Muscle of back (tissue), 3 donors: ENCODE measurements at regions not wholly inside any gene's neighbourhood (a gene's known extent, or its start where the extent isn't known, plus 50 kb on each side); places are given as distances from the start of the nearest gene placed in this dataset.
A peak's percentile ranks its signal among the peaks of the same experiment; 100 is the strongest.
"Not testable (repeated sequence)": the region's sequence is repeated elsewhere in the genome, so short reads cannot be mapped to it uniquely, and the experiment has no call there.

ENCODE experiments used
- DNase-seq, 3 donors: peaks; one replicate each; pipeline versions ENCODE4 v3.0.0 to v3.0.0-alpha.2; 2013

DNA sequence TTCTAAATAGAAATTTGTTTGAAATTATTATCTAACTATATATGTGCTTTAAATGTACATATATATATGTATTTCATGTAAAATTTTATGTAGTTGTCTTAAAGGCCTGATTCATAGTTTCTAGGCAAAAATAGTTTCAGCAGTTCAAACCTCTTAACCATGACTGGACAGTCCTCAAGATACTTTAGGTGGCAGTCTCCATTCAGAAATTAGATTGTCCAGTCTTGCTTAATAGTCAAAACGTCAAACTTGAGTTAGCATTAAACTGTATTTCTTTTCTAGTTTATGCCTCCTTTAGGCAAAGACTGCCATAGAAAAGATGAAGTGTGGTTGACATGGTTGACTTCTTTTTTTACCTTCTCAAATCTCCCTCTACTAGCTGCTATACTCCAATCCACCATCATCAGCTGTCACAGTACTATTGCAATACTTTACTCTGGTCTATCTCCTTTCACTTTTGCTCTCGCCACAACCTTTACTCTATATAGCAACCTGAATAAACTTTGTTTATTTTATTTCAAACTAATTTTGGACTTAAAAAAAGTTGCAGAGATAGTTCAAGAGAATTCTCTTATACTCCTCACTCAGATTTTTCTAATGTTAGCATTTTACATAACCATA, 395.6 kb upstream of the DIPK2B start:
- DNase-seq = no peak

DNA sequence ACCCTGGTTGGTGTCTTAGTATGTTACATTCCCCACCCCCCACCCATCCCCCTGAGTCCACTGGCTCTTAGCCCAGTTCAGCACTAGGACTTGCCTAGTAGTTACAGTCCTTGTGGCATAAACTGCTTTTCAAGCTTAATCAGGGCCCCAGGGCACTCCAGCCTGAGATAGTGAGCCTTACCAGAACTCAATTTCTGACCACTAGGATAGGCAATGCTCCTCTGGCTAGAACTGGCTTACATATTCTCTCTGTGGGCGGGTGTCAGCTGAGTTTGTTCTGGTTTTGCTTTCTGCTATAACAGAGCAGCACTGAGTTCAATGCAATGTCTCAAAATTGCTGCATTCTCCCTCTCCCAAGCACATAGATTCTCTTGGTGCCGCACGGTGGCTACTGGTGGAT, 391.4 kb upstream of the DIPK2B start:
- no peak for DNase-seq

- DNase-seq = no peak
Measured at GRCh38 chrX:45591650-45592049, 391.0 kb upstream of the DIPK2B start.

DNA sequence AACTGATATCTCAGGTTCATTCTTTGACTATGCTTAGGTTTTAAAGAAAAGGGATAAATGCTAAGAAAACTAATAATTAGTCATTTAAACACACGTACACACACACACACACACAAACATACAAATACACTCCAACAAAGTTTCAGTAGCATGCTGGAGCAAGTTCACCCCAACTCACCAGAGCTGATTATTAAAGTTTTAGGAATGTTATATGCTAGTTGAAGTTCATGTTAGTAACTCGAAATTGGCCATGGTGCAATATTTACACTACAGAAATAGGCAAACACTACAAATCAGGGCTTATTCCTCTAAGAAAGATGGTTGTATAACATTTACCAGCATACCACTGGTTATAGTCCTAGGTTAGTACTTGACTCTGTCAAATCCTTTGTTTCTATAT, 384.0 kb upstream of the DIPK2B start:
- no peak for DNase-seq

GRCh38 chrX:45577361-45577760, 376.7 kb upstream of the DIPK2B start:
- DNase-seq = no peak

DNA sequence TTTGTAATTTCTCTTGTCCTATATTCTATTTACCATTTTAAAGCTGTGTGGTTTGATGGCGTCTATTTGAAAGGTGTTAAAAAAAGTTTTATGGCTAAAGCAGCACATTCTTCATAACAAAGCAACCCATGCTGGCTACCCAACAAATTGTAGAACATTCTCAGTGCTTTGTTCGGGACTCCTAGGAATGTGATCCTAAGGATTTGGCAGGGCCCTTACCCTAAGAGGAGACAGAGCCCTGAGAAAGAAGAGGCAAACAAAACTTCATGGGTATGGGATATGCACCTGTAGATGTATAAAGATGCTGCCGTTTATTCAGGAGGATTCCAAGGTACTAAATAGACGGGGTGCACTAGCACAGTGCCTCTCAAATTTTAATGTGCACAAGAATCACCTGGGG, 370.8 kb upstream of the DIPK2B start:
- DNase-seq = no peak

GRCh38 chrX:45566456-45566855, 365.8 kb upstream of the DIPK2B start:
- no peak for DNase-seq

GRCh38 chrX:45557387-45557786, 356.7 kb upstream of the DIPK2B start:
- no peak for DNase-seq

DNA sequence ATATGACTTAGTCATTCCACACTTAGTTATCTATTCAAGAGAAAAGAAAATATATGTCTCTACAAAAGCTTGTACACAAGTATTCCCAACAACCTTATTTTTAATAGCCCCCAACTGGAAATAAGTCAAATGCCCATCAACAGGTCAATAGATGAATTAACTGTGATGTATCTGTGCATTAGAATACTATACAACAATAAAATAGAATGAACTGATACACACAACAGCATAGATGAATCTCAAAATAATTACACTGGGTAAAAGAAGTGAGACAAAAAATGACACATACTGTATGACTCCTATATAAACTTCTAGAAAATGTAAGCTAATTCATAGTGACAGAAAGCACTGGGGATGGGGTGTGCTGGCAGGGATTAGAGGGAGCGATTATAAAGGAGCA, 354.1 kb upstream of the DIPK2B start:
- no peak for DNase-seq

GRCh38 chrX:45553417-45553816, 352.7 kb upstream of the DIPK2B start:
- DNase-seq = no peak

DNA sequence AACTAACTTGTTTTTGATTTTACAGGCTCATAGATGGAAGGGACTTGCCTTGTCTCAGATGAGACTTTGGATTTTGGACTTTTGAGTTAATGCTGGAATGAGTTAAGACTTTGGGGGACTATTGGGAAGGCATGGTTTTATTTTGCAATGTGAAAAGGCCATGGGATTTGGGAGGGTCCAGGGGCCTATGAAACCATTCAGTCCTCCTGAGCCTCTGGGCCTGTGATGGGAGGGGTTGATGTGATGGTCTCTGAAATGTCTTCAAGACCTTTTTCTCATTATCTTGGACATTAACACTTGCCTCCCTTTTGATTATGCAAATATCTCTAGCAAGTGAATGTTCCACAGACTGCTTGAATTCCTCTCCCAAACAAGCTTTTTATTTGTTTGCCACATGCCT, 346.0 kb upstream of the DIPK2B start:
- DNase-seq = not testable (repeated sequence)

- peak in 2 of 3 donors; percentile 59 to 65 for DNase-seq
Measured at GRCh38 chrX:45540181-45540580, 339.5 kb upstream of the DIPK2B start.

GRCh38 chrX:45537936-45538335, 337.3 kb upstream of the DIPK2B start:
- DNase-seq = no peak

DNA sequence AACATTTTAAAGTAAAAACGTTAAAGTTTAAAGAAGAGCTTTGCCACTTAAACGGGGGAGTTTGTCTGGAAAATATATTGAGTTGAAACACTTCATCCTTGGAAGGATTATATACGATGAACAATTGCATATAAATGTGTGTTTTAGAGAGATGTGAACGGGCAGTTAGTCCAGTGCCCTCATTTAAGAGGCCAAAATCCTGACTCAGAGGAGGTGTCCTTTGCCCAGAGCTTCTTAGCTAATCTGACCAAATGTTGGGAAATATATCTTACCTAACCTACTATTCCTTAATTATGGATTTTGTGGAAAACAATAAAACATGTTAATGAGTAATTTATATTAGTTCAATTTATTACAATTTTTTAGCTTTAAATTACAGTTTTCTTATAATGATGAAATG, 327.2 kb upstream of the DIPK2B start:
- DNase-seq = no peak

DNA sequence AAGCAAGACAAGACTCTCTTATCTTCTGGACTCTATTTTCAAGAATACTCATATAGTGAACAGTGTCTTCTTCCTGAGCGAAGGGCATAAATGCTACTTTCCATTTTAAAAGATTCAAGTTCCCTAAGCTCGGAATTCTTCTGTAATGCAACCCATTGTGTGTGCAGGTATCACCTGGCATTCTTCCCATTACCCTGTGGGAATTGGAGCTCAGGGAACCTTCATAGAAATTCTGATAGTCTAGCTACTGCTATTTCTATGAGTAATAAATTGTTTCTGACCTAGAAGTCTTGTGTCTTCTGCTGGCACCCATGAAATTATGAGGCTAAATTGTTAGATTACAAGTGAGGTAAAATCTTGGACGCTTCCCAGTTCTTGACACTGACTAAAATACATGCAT, 324.1 kb upstream of the DIPK2B start:
- DNase-seq = no peak

- DNase-seq = peak in 2 of 3 donors; percentile 19 to 38
Measured at GRCh38 chrX:45524296-45524695, 323.6 kb upstream of the DIPK2B start.

- no peak for DNase-seq
Measured at GRCh38 chrX:45518552-45518951, 317.9 kb upstream of the DIPK2B start.

DNA sequence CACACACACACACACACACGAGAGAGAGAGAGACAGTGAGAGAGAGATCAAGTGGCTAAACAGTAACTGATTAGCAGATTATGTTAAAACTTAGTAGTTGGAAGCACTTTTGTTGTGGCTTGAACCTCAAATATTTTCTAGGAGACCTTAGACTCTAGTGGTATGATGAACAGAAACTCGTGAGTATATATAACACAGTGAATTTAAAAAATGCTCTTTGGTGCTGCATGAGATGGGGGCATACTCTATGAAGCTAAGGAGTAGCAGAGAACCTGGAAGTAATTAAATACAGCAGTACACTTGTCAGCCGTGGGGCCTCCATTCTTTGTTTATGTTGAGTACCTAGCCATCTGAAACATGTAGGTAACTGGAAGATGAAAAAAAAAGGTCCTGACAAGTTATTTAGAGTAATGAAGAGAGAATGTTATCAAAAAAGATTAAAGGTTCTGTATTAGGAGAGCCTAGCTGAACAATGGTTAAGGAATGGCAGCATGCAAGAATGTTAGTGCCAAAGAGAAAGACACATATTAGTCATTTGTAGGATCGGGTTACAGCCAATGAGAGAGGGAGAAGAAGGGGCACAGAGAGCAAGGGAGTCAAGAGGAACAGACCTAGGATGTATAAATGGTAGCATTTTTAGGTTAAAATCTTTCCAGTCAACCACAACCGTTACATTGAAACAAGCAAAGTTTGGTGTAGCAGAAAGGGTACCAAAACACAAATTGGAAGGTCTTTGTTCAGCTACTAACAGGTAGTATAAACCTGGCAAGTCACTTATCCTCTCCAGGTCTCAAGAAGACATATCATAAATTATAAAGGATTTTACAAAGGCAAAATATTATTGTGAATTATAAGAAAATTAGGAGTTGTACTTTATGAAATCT, 316.7 kb upstream of the DIPK2B start:
- DNase-seq = peak in 1 of 3 donors; percentile 57

- peak; percentile 46 to 72 (median 56) for DNase-seq
Measured at GRCh38 chrX:45515262-45516215, 314.9 kb upstream of the DIPK2B start.

DNA sequence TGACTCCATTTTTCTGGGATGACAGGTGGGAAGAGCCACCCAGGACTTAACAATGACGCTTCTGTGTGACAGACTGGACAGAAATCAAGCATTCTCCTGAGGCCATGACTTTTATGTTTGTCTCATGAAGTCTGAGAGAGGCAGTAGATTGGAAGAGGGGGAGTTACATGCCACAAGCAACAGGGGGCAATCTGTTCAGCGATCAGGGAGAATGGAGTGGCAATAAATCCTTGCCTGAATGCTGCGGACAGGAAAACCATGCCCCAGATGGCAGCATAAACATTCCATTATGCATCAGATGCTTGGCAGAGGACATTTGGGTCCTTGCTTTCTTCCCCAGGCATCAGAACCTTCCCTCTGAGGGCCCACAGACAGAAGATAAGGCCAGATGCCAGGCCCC, 312.4 kb upstream of the DIPK2B start:
- no peak for DNase-seq

- peak in 1 of 3 donors; percentile 14 for DNase-seq
Measured at GRCh38 chrX:45508454-45508853, 307.8 kb upstream of the DIPK2B start.

GRCh38 chrX:45506149-45506730, 305.6 kb upstream of the DIPK2B start:
- DNase-seq = no peak
